ENCODE measurements at regions not wholly inside any gene's neighbourhood (a gene's known extent, or its start where the extent isn't known, plus 50 kb on each side); places are given as distances from the start of the nearest gene placed in this dataset.

DNA sequence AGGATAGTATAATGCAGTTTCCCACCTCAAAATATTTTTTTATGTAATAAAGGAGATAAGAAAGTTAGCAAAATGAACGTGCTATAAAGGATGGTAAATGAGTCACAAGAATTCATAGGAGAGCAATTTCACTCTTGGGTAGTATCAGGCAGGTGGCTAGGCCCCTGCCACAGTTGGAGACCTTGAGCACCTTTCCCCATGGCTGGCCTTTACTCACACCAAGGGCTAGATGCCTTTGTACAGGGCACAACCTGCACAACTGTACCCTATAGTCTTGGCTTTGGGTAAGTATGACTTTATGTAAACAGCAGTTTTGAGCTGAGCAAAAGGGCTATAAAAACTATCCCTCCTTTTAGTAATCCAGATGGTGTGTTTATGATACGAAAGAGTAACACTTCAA, 85.1 kb downstream of the CTH start:
- TF ChIP-seq RFX5 (IDR thresholded peaks at IDR 0.05; ENCODE audit: borderline replicate concordance, low read depth, low read length): no peak
- TF ChIP-seq CTCF (IDR thresholded peaks at IDR 0.05; ENCODE audit: control extremely low read depth in 1 of 3, insufficient read depth in 1 of 3, low read depth in 1 of 3, low read length in 3 of 3): no peak
- TF ChIP-seq SP4 (IDR thresholded peaks at IDR 0.05; ENCODE audit: low read length): no peak
- no peak for TF ChIP-seq YY1 (IDR thresholded peaks at IDR 0.05; ENCODE audit: low read depth, low read length)
